Body of pancreas (tissue), 4 donors: ENCODE measurements at regions not wholly inside any gene's neighbourhood (a gene's known extent, or its start where the extent isn't known, plus 50 kb on each side); places are given as distances from the start of the nearest gene placed in this dataset.

Experiments
- CTCF ChIP-seq, 7 experiments: fragments of 450-650 bp in 4 of 7; fragments of 200-600 bp in 3 of 7; sonication (generic) in 3 of 7; IDR thresholded peaks; one replicate each; pipeline ENCODE4 v1.5.1; 2016 to 2019; ENCODE audit warnings: antibody characterized with exemption in 7 of 7
- POLR2A ChIP-seq, 3 donors: fragments of 450-650 bp; IDR thresholded peaks; one replicate each; pipeline ENCODE4 v1.6.1; 2016; ENCODE audit warnings: antibody characterized with exemption in 3 of 3, mild to moderate bottlenecking in 2 of 3

- no peak for TF ChIP-seq CTCF (IDR thresholded peaks at IDR 0.05)
- no peak for TF ChIP-seq POLR2A (IDR thresholded peaks at IDR 0.05)
Observed at GRCh38 chr1:71304125-71304524, 223.3 kb upstream of the ZRANB2 start.
